ENCODE measurements at regions not wholly inside any gene's neighbourhood (a gene's known extent, or its start where the extent isn't known, plus 50 kb on each side); places are given as distances from the start of the nearest gene placed in this dataset.

DNA sequence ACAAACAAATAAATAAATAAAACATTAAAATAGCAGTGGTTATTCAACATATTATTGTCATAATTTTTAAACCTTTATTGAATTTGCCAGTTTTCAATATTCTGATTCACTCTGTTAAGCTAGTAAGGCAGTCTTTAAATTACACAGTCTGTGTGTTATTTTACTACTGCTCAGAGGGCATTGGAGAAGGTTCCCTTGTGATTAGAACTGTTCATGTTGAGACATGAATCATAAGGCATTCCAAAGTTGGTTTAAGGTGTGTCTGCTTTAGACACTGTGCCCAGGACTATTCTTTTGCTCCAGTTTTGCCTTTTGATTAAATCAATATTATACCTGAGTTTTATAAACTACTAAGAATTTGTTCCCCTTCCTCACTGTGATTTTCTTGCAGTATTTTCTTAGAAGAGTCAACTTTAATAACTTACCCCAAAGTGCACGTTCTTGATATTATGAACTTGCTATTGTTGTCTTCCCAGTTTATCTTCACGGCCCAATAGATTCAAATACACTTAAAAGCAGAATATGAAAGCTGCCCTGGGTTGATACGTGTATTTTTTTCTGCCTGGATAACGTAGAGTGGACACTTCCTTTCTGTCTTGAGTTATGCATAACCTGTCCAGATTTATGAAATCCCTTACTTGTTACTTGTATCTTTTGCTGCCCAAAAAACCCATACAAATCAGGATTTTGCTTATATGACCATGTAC lies 105.3 kb upstream of the BCAT1 start:
- TF ChIP-seq CTCF (IDR thresholded peaks at IDR 0.05; ENCODE audit: insufficient read depth, low read depth, low read length) (no peak), EZH2 (IDR thresholded peaks at IDR 0.05; ENCODE audit: insufficient read depth, low read length) (no peak)

Measured in astrocyte (in vitro differentiated cells and primary cell).